ENCODE measurements at regions not wholly inside any gene's neighbourhood (a gene's known extent, or its start where the extent isn't known, plus 50 kb on each side); places are given as distances from the start of the nearest gene placed in this dataset.

- no peak for DNase-seq
Observed at GRCh38 chr7:46322937-46323336, 401.9 kb upstream of the IGFBP3 start.

- no peak for DNase-seq
Observed at GRCh38 chr7:46321556-46322205, 400.6 kb upstream of the IGFBP3 start.

GRCh38 chr7:46320956-46321355, 399.9 kb upstream of the IGFBP3 start:
- DNase-seq = no peak

- DNase-seq = no peak
Observed at GRCh38 chr7:46319841-46320240, 398.8 kb upstream of the IGFBP3 start.

- no peak for DNase-seq
Observed at GRCh38 chr7:46318276-46318675, 397.2 kb upstream of the IGFBP3 start.

- DNase-seq = no peak
Observed at GRCh38 chr7:46317256-46317655, 396.2 kb upstream of the IGFBP3 start.

GRCh38 chr7:46315891-46316290, 394.8 kb upstream of the IGFBP3 start:
- DNase-seq = no peak

- no peak for DNase-seq
Observed at GRCh38 chr7:46301677-46302076, 380.6 kb upstream of the IGFBP3 start.

GRCh38 chr7:46297515-46297914, 376.4 kb upstream of the IGFBP3 start:
- DNase-seq = no peak

GRCh38 chr7:46296526-46296925, 375.5 kb upstream of the IGFBP3 start:
- no peak for DNase-seq

GRCh38 chr7:46294381-46294780, 373.3 kb upstream of the IGFBP3 start:
- DNase-seq = no peak

GRCh38 chr7:46292741-46293140, 371.7 kb upstream of the IGFBP3 start:
- DNase-seq = no peak

- no peak for DNase-seq
Observed at GRCh38 chr7:46291601-46292150, 370.6 kb upstream of the IGFBP3 start.

- no peak for DNase-seq
Observed at GRCh38 chr7:46291050-46291438, 370.0 kb upstream of the IGFBP3 start.

- no peak for DNase-seq
Observed at GRCh38 chr7:46290374-46291049, 369.4 kb upstream of the IGFBP3 start.

GRCh38 chr7:46288861-46289260, 367.8 kb upstream of the IGFBP3 start:
- no peak for DNase-seq

GRCh38 chr7:46288010-46288409, 366.9 kb upstream of the IGFBP3 start:
- DNase-seq = no peak

- DNase-seq = no peak
Observed at GRCh38 chr7:46286957-46287356, 365.9 kb upstream of the IGFBP3 start.

- no peak for DNase-seq
Observed at GRCh38 chr7:46286356-46286755, 365.3 kb upstream of the IGFBP3 start.

- no peak for DNase-seq
Observed at GRCh38 chr7:46285878-46286277, 364.8 kb upstream of the IGFBP3 start.

- no peak for DNase-seq
Observed at GRCh38 chr7:46283852-46284251, 362.8 kb upstream of the IGFBP3 start.

- DNase-seq = no peak
Observed at GRCh38 chr7:46282155-46282554, 361.1 kb upstream of the IGFBP3 start.

- DNase-seq = no peak
Observed at GRCh38 chr7:46281071-46281470, 360.0 kb upstream of the IGFBP3 start.

GRCh38 chr7:46279290-46279689, 358.2 kb upstream of the IGFBP3 start:
- no peak for DNase-seq

- DNase-seq = no peak
Observed at GRCh38 chr7:46264646-46265045, 343.6 kb upstream of the IGFBP3 start.
